ENCODE measurements at regions not wholly inside any gene's neighbourhood (a gene's known extent, or its start where the extent isn't known, plus 50 kb on each side); places are given as distances from the start of the nearest gene placed in this dataset.

DNA sequence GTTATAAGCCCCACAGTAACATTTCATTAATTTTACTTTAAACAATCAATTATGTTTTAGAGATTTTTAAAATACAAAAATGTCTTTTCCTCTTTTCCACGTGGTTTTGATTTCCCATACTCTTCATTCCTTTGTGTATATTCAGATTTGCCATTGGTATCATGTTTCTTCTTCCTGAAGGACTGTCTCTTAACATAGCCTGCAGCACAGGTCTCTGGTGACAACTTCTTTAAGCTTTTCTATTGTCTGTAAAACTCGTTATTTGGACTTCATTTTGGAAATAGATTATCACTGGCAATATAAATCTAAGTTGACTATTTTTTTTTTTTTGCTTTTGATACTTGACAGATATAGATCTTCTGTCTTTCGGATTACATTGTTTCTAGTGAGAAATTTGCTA lies 115.2 kb upstream of the KLHL29 start:
- WGBS (ENCODE audit: insufficient coverage, low lambda C conversion rate): 81% methylated on average over 3 of the region's 3 CpGs
- no peaks in the 10 kb centered on the region for H3K9me3 ChIP-seq (ENCODE audit: control insufficient read depth, low read depth, low read length)

GRCh38 chr2:23270810-23271209 lies 114.2 kb upstream of the KLHL29 start:
- 100% methylated on average over 1 of the region's 1 CpG for WGBS (ENCODE audit: insufficient coverage, low lambda C conversion rate)
- Histone ChIP-seq H3K4me1 (ENCODE audit: control insufficient read depth, insufficient read depth, low read length) (no peaks in the 10 kb centered on the region), H3K27ac (ENCODE audit: low read length) (no peak overlapping the region), H3K4me3 (ENCODE audit: low read length) (no peak overlapping the region), H3K9me3 (ENCODE audit: control insufficient read depth, low read depth, low read length) (no peaks in the 10 kb centered on the region), H3K36me3 (ENCODE audit: control insufficient read depth, insufficient read depth, low read length) (no peaks in the 10 kb centered on the region), H3K27me3 (ENCODE audit: control insufficient read depth, insufficient read depth, low read length) (no peaks in the 10 kb centered on the region)
- DNase-seq: no peak

More for the DNA sequence above, 115.2 kb upstream of the KLHL29 start:
- H3K4me1 ChIP-seq (ENCODE audit: control insufficient read depth, insufficient read depth, low read length): no peaks in the 10 kb centered on the region
- H3K27me3 ChIP-seq (ENCODE audit: control insufficient read depth, insufficient read depth, low read length): no peaks in the 10 kb centered on the region
- no peak overlapping the region for H3K27ac ChIP-seq (ENCODE audit: low read length)
- H3K36me3 ChIP-seq (ENCODE audit: control insufficient read depth, insufficient read depth, low read length): no peaks in the 10 kb centered on the region
- H3K4me3 ChIP-seq (ENCODE audit: low read length): no peak overlapping the region
- DNase-seq: no peak

DNA sequence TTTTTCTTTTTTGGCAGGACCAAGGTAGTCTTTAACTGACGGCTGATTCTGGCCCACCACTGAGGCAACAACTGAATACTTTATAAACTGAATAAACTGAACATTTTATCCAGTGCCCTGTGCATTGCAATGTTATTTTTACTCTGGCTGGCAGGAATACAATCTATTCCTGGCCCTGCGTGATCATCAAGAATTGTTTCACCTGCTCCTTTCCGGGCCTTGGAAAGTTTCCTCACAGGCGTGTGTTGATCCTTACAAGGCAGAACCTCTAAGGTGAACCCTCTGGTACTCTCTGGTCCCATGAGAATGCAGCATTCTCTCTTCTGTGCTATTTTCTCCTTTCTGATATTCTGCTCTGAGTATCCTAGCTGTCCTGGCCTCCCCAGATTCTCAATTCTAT lies 113.7 kb upstream of the KLHL29 start:
- no peaks in the 10 kb centered on the region for H3K36me3 ChIP-seq (ENCODE audit: control insufficient read depth, insufficient read depth, low read length)
- H3K4me1 ChIP-seq (ENCODE audit: control insufficient read depth, insufficient read depth, low read length): no peaks in the 10 kb centered on the region
- 100% methylated on average over 3 of the region's 4 CpGs for WGBS (ENCODE audit: insufficient coverage, low lambda C conversion rate)
- no peak for DNase-seq
- no peaks in the 10 kb centered on the region for H3K27me3 ChIP-seq (ENCODE audit: control insufficient read depth, insufficient read depth, low read length)
- no peak overlapping the region for H3K27ac ChIP-seq (ENCODE audit: low read length)
- no peak overlapping the region for H3K4me3 ChIP-seq (ENCODE audit: low read length)
- H3K9me3 ChIP-seq (ENCODE audit: control insufficient read depth, low read depth, low read length): no peaks in the 10 kb centered on the region

GRCh38 chr2:23273786-23274185 lies 111.2 kb upstream of the KLHL29 start:
- H3K36me3 ChIP-seq (ENCODE audit: control insufficient read depth, insufficient read depth, low read length): no peaks in the 10 kb centered on the region
- H3K27ac ChIP-seq (ENCODE audit: low read length): no peak overlapping the region
- no peaks in the 10 kb centered on the region for H3K27me3 ChIP-seq (ENCODE audit: control insufficient read depth, insufficient read depth, low read length)
- H3K4me3 ChIP-seq (ENCODE audit: low read length): no peak overlapping the region
- no peaks in the 10 kb centered on the region for H3K4me1 ChIP-seq (ENCODE audit: control insufficient read depth, insufficient read depth, low read length)
- no peak for DNase-seq
- H3K9me3 ChIP-seq (ENCODE audit: control insufficient read depth, low read depth, low read length): no peaks in the 10 kb centered on the region
- no CpG with 5 or more reads among the region's 3 CpGs for WGBS (ENCODE audit: insufficient coverage, low lambda C conversion rate)

DNA sequence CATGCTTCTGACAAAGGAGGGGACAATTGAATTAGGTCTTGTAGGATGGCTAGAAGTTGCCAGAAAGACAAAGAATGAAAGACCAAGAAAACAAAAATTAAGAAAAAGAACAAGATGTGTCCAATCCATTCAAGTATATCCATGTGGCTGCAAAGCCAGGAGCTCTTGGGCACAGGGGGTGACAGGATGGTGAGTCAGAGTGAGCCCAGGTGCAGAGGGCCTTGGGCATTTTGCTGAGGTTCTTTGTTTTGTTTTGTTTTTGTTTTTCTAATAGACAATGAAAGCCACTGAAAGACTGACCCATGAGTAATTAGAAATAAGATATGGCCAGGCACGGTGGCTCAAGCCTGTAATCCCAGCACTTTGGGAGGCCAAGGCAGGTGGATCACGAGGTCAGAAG lies 104.6 kb upstream of the KLHL29 start:
- Histone ChIP-seq H3K4me1 (ENCODE audit: control insufficient read depth, insufficient read depth, low read length) (no peaks in the 10 kb centered on the region), H3K36me3 (ENCODE audit: control insufficient read depth, insufficient read depth, low read length) (no peaks in the 10 kb centered on the region), H3K9me3 (ENCODE audit: control insufficient read depth, low read depth, low read length) (no peaks in the 10 kb centered on the region), H3K4me3 (ENCODE audit: low read length) (no peak overlapping the region), H3K27me3 (ENCODE audit: control insufficient read depth, insufficient read depth, low read length) (no peaks in the 10 kb centered on the region), H3K27ac (ENCODE audit: low read length) (no peak overlapping the region)
- no CpG with 5 or more reads among the region's 2 CpGs for whole genome bisulfite sequencing (ENCODE audit: insufficient coverage, low lambda C conversion rate)
- no peak for DNase-seq

GRCh38 chr2:23283653-23284052 lies 101.3 kb upstream of the KLHL29 start:
- Histone ChIP-seq H3K36me3 (ENCODE audit: control insufficient read depth, insufficient read depth, low read length) (no peaks in the 10 kb centered on the region), H3K4me3 (ENCODE audit: low read length) (no peak overlapping the region), H3K27ac (ENCODE audit: low read length) (no peak overlapping the region), H3K9me3 (ENCODE audit: control insufficient read depth, low read depth, low read length) (no peaks in the 10 kb centered on the region), H3K4me1 (ENCODE audit: control insufficient read depth, insufficient read depth, low read length) (no peaks in the 10 kb centered on the region), H3K27me3 (ENCODE audit: control insufficient read depth, insufficient read depth, low read length) (no peaks in the 10 kb centered on the region)
- no CpG with 5 or more reads among the region's 3 CpGs for WGBS (ENCODE audit: insufficient coverage, low lambda C conversion rate)
- DNase-seq: no peak

DNA sequence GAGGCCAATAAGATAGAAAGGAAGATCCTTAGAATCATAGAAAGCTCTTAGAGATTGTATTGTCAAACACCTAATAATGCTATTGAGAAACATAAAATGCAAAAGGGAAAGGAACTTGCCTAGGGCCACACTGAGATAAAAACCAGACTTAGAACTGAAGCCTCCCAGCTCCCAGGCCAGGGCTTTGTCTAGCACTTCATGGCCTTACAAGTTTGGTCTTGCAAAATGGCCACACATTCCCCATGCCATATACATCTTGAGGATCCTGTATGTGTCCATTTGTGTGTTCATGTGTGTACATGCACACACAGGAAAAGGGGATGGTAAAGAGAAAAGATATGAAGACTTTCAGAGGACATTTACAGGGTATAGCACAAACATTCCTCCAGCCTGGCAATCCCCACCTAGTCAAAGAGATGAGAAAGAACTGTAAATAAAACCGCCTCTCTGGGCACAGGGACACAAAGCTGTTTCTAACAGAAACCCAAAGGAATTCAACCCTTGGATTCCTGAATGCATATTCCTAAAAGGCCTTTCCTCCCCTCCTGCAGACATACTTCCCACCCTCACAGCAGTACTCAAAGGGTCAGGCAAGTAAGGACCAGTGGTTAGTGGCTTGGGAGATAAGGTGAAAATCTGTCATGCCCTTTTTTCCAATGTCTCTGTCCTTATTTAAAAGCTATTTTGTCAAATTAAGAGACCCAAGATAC lies 99.7 kb upstream of the KLHL29 start:
- H3K36me3 ChIP-seq (ENCODE audit: control insufficient read depth, insufficient read depth, low read length): no peaks in the 10 kb centered on the region
- no peaks in the 10 kb centered on the region for H3K4me1 ChIP-seq (ENCODE audit: control insufficient read depth, insufficient read depth, low read length)
- no CpG with 5 or more reads among the region's 1 CpG for WGBS (ENCODE audit: insufficient coverage, low lambda C conversion rate)
- no peaks in the 10 kb centered on the region for H3K27me3 ChIP-seq (ENCODE audit: control insufficient read depth, insufficient read depth, low read length)
- H3K27ac ChIP-seq (ENCODE audit: low read length): no peak overlapping the region
- DNase-seq: no peak
- no peak overlapping the region for H3K4me3 ChIP-seq (ENCODE audit: low read length)
- H3K9me3 ChIP-seq (ENCODE audit: control insufficient read depth, low read depth, low read length): no peaks in the 10 kb centered on the region

GRCh38 chr2:23286031-23286757 lies 98.8 kb upstream of the KLHL29 start:
- H3K9me3 ChIP-seq (ENCODE audit: control insufficient read depth, low read depth, low read length): no peaks in the 10 kb centered on the region
- no peak overlapping the region for H3K4me3 ChIP-seq (ENCODE audit: low read length)
- DNase-seq: no peak
- peak overlapping the region; percentile 41 for H3K27ac ChIP-seq (ENCODE audit: low read length)
- no peaks in the 10 kb centered on the region for H3K36me3 ChIP-seq (ENCODE audit: control insufficient read depth, insufficient read depth, low read length)
- no peaks in the 10 kb centered on the region for H3K27me3 ChIP-seq (ENCODE audit: control insufficient read depth, insufficient read depth, low read length)
- WGBS (ENCODE audit: insufficient coverage, low lambda C conversion rate): 60% methylated on average over 1 of the region's 6 CpGs
- H3K4me1 ChIP-seq (ENCODE audit: control insufficient read depth, insufficient read depth, low read length): no peaks in the 10 kb centered on the region

- no peak overlapping the region for H3K4me3 ChIP-seq (ENCODE audit: low read length)
- peak; percentile 25 to 40 for DNase-seq
- H3K4me1 ChIP-seq (ENCODE audit: control insufficient read depth, insufficient read depth, low read length): no peaks in the 10 kb centered on the region
- no peaks in the 10 kb centered on the region for H3K27me3 ChIP-seq (ENCODE audit: control insufficient read depth, insufficient read depth, low read length)
- WGBS (ENCODE audit: insufficient coverage, low lambda C conversion rate): 80% methylated on average over 1 of the region's 6 CpGs
- H3K9me3 ChIP-seq (ENCODE audit: control insufficient read depth, low read depth, low read length): no peaks in the 10 kb centered on the region
- peak overlapping the region; percentile 41 for H3K27ac ChIP-seq (ENCODE audit: low read length)
- H3K36me3 ChIP-seq (ENCODE audit: control insufficient read depth, insufficient read depth, low read length): no peaks in the 10 kb centered on the region
These were observed 97.9 kb upstream of the KLHL29 start for GRCh38 chr2:23286758-23287704.

- Histone ChIP-seq H3K4me3 (ENCODE audit: low read length) (no peak overlapping the region), H3K36me3 (ENCODE audit: control insufficient read depth, insufficient read depth, low read length) (no peaks in the 10 kb centered on the region), H3K27ac (ENCODE audit: low read length) (no peak overlapping the region), H3K9me3 (ENCODE audit: control insufficient read depth, low read depth, low read length) (no peaks in the 10 kb centered on the region), H3K27me3 (ENCODE audit: control insufficient read depth, insufficient read depth, low read length) (no peaks in the 10 kb centered on the region), H3K4me1 (ENCODE audit: control insufficient read depth, insufficient read depth, low read length) (no peaks in the 10 kb centered on the region)
- no peak for DNase-seq
- no CpG with 5 or more reads among the region's 2 CpGs for WGBS (ENCODE audit: insufficient coverage, low lambda C conversion rate)
These were observed 95.3 kb upstream of the KLHL29 start for GRCh38 chr2:23289671-23290070.
